HCT116 (cell line): ENCODE measurements at regions not wholly inside any gene's neighbourhood (a gene's known extent, or its start where the extent isn't known, plus 50 kb on each side); places are given as distances from the start of the nearest gene placed in this dataset.

Source experiments
- ATAC-seq: fragments of 200-7000 bp; cut with Tn5 transposase; 2 replicates; pipeline ENCODE4 v1.9.1; 2020; ENCODE audit warnings: mild to moderate bottlenecking, moderate library complexity
- BruUV-seq: library from RNA; stranded (reverse); fragments of 400-500 nt; replicated peaks from 2 replicates; lab custom pipeline; 2021; lab: Mats Ljungman, UMichigan
- CTCF ChIA-PET: fragments of 300-600 bp; sonication (Branson Sonifier 250); formaldehyde crosslinking; loops from one replicate; lab custom pipeline; 2021; ENCODE audit warnings: antibody characterized with exemption; lab: Charles Lee
- POLR2A ChIA-PET: fragments of 300-600, 350-600 bp; sonication (Branson Sonifier 250); formaldehyde crosslinking; loops from one replicate; lab custom pipeline; 2021; ENCODE audit warnings: antibody characterized with exemption; lab: Charles Lee
- RAD21 ChIA-PET, 2 experiments: fragments of 300-600 bp; sonication (Branson Sonifier 250); formaldehyde crosslinking; loops; one replicate each; lab custom pipeline; 2023; ENCODE audit warnings: low total read pairs in 2 of 2; ENCODE audit not compliant: uncharacterized antibody in 2 of 2, unreplicated experiment in 2 of 2, low non-redundant PET in 1 of 2; lab: Charles Lee
- DNase-seq: peaks from one replicate; pipeline ENCODE4 v3.0.0-alpha.2; 2010; ENCODE audit warnings: low read depth, low spot score
- H2AFZ ChIP-seq: fragments of 200-600 bp; shearing (Covaris generic), sonication (generic); 2 replicates; pipeline ENCODE4 v1.6.1; 2017; ENCODE audit warnings: low read depth, mixed run types, mixed read lengths, antibody characterized with exemption, low read length; ENCODE audit not compliant: poor library complexity, severe bottlenecking
- H3K27ac ChIP-seq: 2 replicates; pipeline ENCODE4 v1.5.1; 2012; ENCODE audit warnings: low read depth, low read length
- H3K27me3 ChIP-seq: fragments of 200-600 bp; sonication (generic); 2 replicates; pipeline ENCODE4 v1.6.1; 2016; ENCODE audit warnings: mixed run types, low read length, mixed read lengths; ENCODE audit not compliant: insufficient read depth
- H3K36me3 ChIP-seq, 2 experiments: fragments of 200-500 bp in 1 of 2; fragments of 200-600 bp in 1 of 2; sonication (Bioruptor generic) in 1 of 2; sonication (generic) in 1 of 2; 2 replicates each; pipeline versions ENCODE4 v1.5.1 to v1.6.1; 2014 to 2016; ENCODE audit warnings: low read length in 2 of 2, inconsistent platforms in 1 of 2, mixed read lengths in 1 of 2, mixed run types in 1 of 2; ENCODE audit not compliant: insufficient read depth in 2 of 2, control insufficient read depth in 1 of 2
- H3K4me1 ChIP-seq, 2 experiments: fragments of 200-600 bp in 1 of 2; sonication (generic) in 1 of 2; 2 replicates each; pipeline versions ENCODE4 v1.5.1 to v1.6.1; 2012 to 2017; ENCODE audit warnings: low read length in 2 of 2, inconsistent platforms in 1 of 2, mild to moderate bottlenecking in 1 of 2, mixed read lengths in 1 of 2, mixed run types in 1 of 2, moderate library complexity in 1 of 2; ENCODE audit not compliant: insufficient read depth in 2 of 2, control insufficient read depth in 1 of 2
- H3K4me2 ChIP-seq: fragments of 200-600 bp; sonication (generic); 2 replicates; pipeline ENCODE4 v1.6.1; 2017; ENCODE audit warnings: mixed run types, low read length, mixed read lengths
- H3K4me3 ChIP-seq, 2 experiments: fragments of 200-600 bp in 1 of 2; sonication (generic) in 1 of 2; replicated peaks in 1 of 2; 2 replicates each; pipeline ENCODE4 v1.5.1; 2011 to 2016; ENCODE audit warnings: low read length in 2 of 2, control low read depth in 1 of 2, low read depth in 1 of 2, mild to moderate bottlenecking in 1 of 2, mixed read lengths in 1 of 2, mixed run types in 1 of 2
- H3K79me2 ChIP-seq: fragments of 200-600 bp; sonication (generic); 2 replicates; pipeline ENCODE4 v1.6.1; 2017; ENCODE audit warnings: mild to moderate bottlenecking, mixed run types, low read length, moderate library complexity, mixed read lengths; ENCODE audit not compliant: insufficient read depth
- H3K9ac ChIP-seq: fragments of 200-600 bp; sonication (generic); 2 replicates; pipeline ENCODE4 v1.6.1; 2016; ENCODE audit warnings: low read length, mixed read lengths
- H3K9me2 ChIP-seq: fragments of 200-600 bp; sonication (generic), shearing (Covaris generic); 2 replicates; pipeline ENCODE4 v1.6.1; 2017; ENCODE audit warnings: mixed run types, mild to moderate bottlenecking, moderate library complexity; ENCODE audit not compliant: insufficient read depth
- H3K9me3 ChIP-seq, 2 experiments: fragments of 200-500 bp in 1 of 2; fragments of 200-600 bp in 1 of 2; sonication (Bioruptor generic) in 1 of 2; sonication (generic) in 1 of 2; 2 replicates each; pipeline ENCODE4 v1.6.1; 2014 to 2017; ENCODE audit warnings: low read length in 2 of 2, mixed read lengths in 2 of 2, inconsistent platforms in 1 of 2, low read depth in 1 of 2, mild to moderate bottlenecking in 1 of 2, mixed run types in 1 of 2, moderate library complexity in 1 of 2; ENCODE audit not compliant: control insufficient read depth in 1 of 2, insufficient read depth in 1 of 2
- H4K20me1 ChIP-seq: fragments of 200-600 bp; sonication (generic), shearing (Covaris generic); 2 replicates; pipeline ENCODE4 v1.6.1; 2017; ENCODE audit warnings: mixed run types, mild to moderate bottlenecking, moderate library complexity; ENCODE audit not compliant: insufficient read depth
- ATF3 ChIP-seq: IDR thresholded peaks from 2 replicates; pipeline ENCODE4 v1.6.1; 2012
- CEBPB ChIP-seq: IDR thresholded peaks from 2 replicates; pipeline ENCODE4 v1.6.1; 2012; ENCODE audit warnings: low read depth
- CTCF ChIP-seq, 3 experiments: fragments of 200-600 bp in 1 of 3; sonication (generic) in 1 of 3; IDR thresholded peaks in 2 of 3; conservative IDR thresholded peaks in 1 of 3; 2 replicates each; pipeline ENCODE4 v1.5.1; 2012 to 2017; ENCODE audit warnings: low read depth in 2 of 3, low read length in 2 of 3, antibody characterized with exemption in 1 of 3, borderline replicate concordance in 1 of 3, control low read depth in 1 of 3, mild to moderate bottlenecking in 1 of 3, mixed read lengths in 1 of 3, mixed run types in 1 of 3, moderate library complexity in 1 of 3; ENCODE audit not compliant: insufficient read depth in 1 of 3
- ELF1 ChIP-seq: IDR thresholded peaks from 2 replicates; pipeline ENCODE4 v1.6.1; 2012; ENCODE audit warnings: low read depth, borderline replicate concordance
- EZH2 ChIP-seq: fragments of 200-600 bp; sonication (generic); IDR thresholded peaks from 2 replicates; pipeline ENCODE4 v1.6.1; 2017; ENCODE audit warnings: antibody characterized with exemption, mixed run types
- JUND ChIP-seq: IDR thresholded peaks from 2 replicates; pipeline ENCODE4 v1.6.1; 2012
- MAX ChIP-seq: IDR thresholded peaks from 2 replicates; pipeline ENCODE4 v1.6.1; 2012
- POLR2A ChIP-seq: IDR thresholded peaks from 2 replicates; pipeline ENCODE4 v1.7.0; 2011; ENCODE audit warnings: borderline replicate concordance; ENCODE audit not compliant: insufficient read depth, insufficient read length; ENCODE audit errors: extremely low read depth
- SIN3A ChIP-seq: IDR thresholded peaks from 2 replicates; pipeline ENCODE4 v1.6.1; 2012; ENCODE audit warnings: low read depth
- SP1 ChIP-seq: IDR thresholded peaks from 2 replicates; pipeline ENCODE4 v1.6.1; 2012; ENCODE audit warnings: low read depth
- SRF ChIP-seq: IDR thresholded peaks from 2 replicates; pipeline ENCODE4 v1.6.1; 2012; ENCODE audit warnings: low read depth
- YY1 ChIP-seq: IDR thresholded peaks from 2 replicates; pipeline ENCODE4 v1.6.1; 2011; ENCODE audit warnings: low read length, low read depth, moderate library complexity, mild to moderate bottlenecking; ENCODE audit not compliant: insufficient replicate concordance; ENCODE audit errors: extremely low read depth
- ZBTB33 ChIP-seq: IDR thresholded peaks from 2 replicates; pipeline ENCODE4 v1.6.1; 2011; ENCODE audit warnings: mild to moderate bottlenecking, low read length, moderate library complexity; ENCODE audit not compliant: insufficient replicate concordance; ENCODE audit errors: extremely low read depth
- ZFX ChIP-seq: fragments of 450-650 bp; IDR thresholded peaks from 2 replicates; pipeline ENCODE4 v1.6.1; 2017
- ZNF274 ChIP-seq: fragments of 200-500 bp; sonication (Bioruptor generic); IDR thresholded peaks from 2 replicates; pipeline ENCODE4 v1.6.1; 2014; ENCODE audit warnings: mild to moderate bottlenecking, low read depth, low read length, inconsistent platforms
- intact Hi-C: fragments of 100-400 bp; cut with micrococcal nuclease; formaldehyde crosslinking; loops from 2 replicates; pipeline ENCODE4 v1.10.0; 2022

- ATAC-seq (no peak), DNase-seq (no peak)
- H3K79me2 ChIP-seq = no peaks in the 10 kb centered on the region
- H2AFZ ChIP-seq = no peak overlapping the region
- CTCF ChIA-PET = no interaction called here
- RAD21 ChIA-PET = no interaction called here
- H3K9me2 ChIP-seq = no peaks in the 10 kb centered on the region
- no peak overlapping the region for H3K4me2 ChIP-seq
- H3K27ac ChIP-seq = no peak overlapping the region
- BruUV-seq = no TSS peak
- H3K9me3 ChIP-seq = no peaks in the 10 kb centered on the region
- no peak overlapping the region for H3K9ac ChIP-seq
- H3K36me3 ChIP-seq = no peaks in the 10 kb centered on the region
- intact Hi-C loops = no loop called here
- H3K4me1 ChIP-seq = peaks cover 0 to 5% of the 10 kb centered on the region in 2 experiments; a peak in 2 of 4 replicates
- POLR2A ChIA-PET = no interaction called here
- TF ChIP-seq YY1 (no peak), SRF (no peak), ZNF274 (no peak), ZFX (no peak), MAX (no peak), POLR2A (no peak), ZBTB33 (no peak), EZH2 (no peak), CEBPB (no peak), ATF3 (no peak), ELF1 (no peak), JUND (no peak), CTCF (IDR thresholded peaks at IDR 0.05 in 2 of 3, conservative IDR thresholded peaks at IDR 0.05 in 1 of 3; ENCODE audit: borderline replicate concordance in 1 of 3, insufficient read depth in 1 of 3, low read depth in 2 of 3, low read length in 2 of 3) (no peak), SIN3A (no peak), SP1 (no peak)
- peaks cover 74% of the 10 kb centered on the region for H3K27me3 ChIP-seq
- no peaks in the 10 kb centered on the region for H4K20me1 ChIP-seq
- no peak overlapping the region for H3K4me3 ChIP-seq
Observed at GRCh38 chr16:47888734-47889133, 267.1 kb downstream of the ABCC12 start.
